CD4-positive, alpha-beta T cell (primary cell): ENCODE measurements at regions not wholly inside any gene's neighbourhood (a gene's known extent, or its start where the extent isn't known, plus 50 kb on each side); places are given as distances from the start of the nearest gene placed in this dataset.

Experiments used
- ATAC-seq: fragments of 200-7000 bp; cut with Tn5 transposase; one replicate; pipeline ENCODE4 v1.10.0; 2022; ENCODE audit warnings: mild to moderate bottlenecking; ENCODE audit not compliant: poor library complexity
- CTCF ChIA-PET: fragments of 350-600 bp; sonication (Branson Sonifier 250); formaldehyde crosslinking; loops from one replicate; lab custom pipeline; 2021; ENCODE audit warnings: antibody characterized with exemption, inconsistent platforms; lab: Charles Lee
- POLR2A ChIA-PET: fragments of 350-600 bp; sonication (Branson Sonifier 250); formaldehyde crosslinking; loops from one replicate; lab custom pipeline; 2021; ENCODE audit warnings: antibody characterized with exemption, inconsistent platforms; lab: Charles Lee
- DNase-seq, 14 experiments: peaks; one replicate each; pipeline ENCODE4 v3.0.0-alpha.2; 2013 to 2020; ENCODE audit warnings: mixed read lengths in 2 of 14
- H3K27ac ChIP-seq, 2 donors: one replicate each; pipeline versions ENCODE4 v1.5.1 to v1.7.0; 2013; ENCODE audit warnings: low read length in 2 of 2, low read depth in 1 of 2, mild to moderate bottlenecking in 1 of 2
- H3K27me3 ChIP-seq, 2 experiments: 1 replicate in 1 of 2; 2 replicates in 1 of 2; pipeline versions ENCODE4 v1.6.1 to v1.7.0; 2013; ENCODE audit warnings: low read length in 2 of 2, control low read depth in 1 of 2, mild to moderate bottlenecking in 1 of 2, moderate library complexity in 1 of 2; ENCODE audit not compliant: insufficient read depth in 2 of 2, control insufficient read depth in 1 of 2
- H3K36me3 ChIP-seq: one replicate; pipeline ENCODE4 v1.6.1; 2013; ENCODE audit warnings: low read length, control low read depth; ENCODE audit not compliant: insufficient read depth
- H3K4me1 ChIP-seq: one replicate; pipeline ENCODE4 v1.6.1; 2013; ENCODE audit warnings: low read length, control low read depth; ENCODE audit not compliant: insufficient read depth
- H3K4me3 ChIP-seq: one replicate; pipeline ENCODE4 v1.5.1; 2013; ENCODE audit warnings: mild to moderate bottlenecking, low read length, moderate library complexity
- H3K9me3 ChIP-seq, 2 experiments: 1 replicate in 1 of 2; 2 replicates in 1 of 2; pipeline versions ENCODE4 v1.6.1 to v1.7.0; 2013; ENCODE audit warnings: low read length in 2 of 2, mild to moderate bottlenecking in 2 of 2, control low read depth in 1 of 2, moderate library complexity in 1 of 2; ENCODE audit not compliant: control insufficient read depth in 1 of 2, insufficient read depth in 1 of 2
- H3K27ac Mint-ChIP-seq: one replicate; pipeline ENCODE4 v1.8.0; 2020; ENCODE audit warnings: mixed read lengths
- H3K27me3 Mint-ChIP-seq: one replicate; pipeline ENCODE4 v1.8.0; 2021; ENCODE audit warnings: mixed read lengths
- H3K36me3 Mint-ChIP-seq: one replicate; pipeline ENCODE4 v1.8.0; 2021; ENCODE audit warnings: low read depth, mixed read lengths
- H3K4me1 Mint-ChIP-seq: one replicate; pipeline ENCODE4 v1.8.0; 2021; ENCODE audit warnings: low read depth, mixed read lengths
- H3K4me3 Mint-ChIP-seq: one replicate; pipeline ENCODE4 v1.8.0; 2020; ENCODE audit warnings: mild to moderate bottlenecking, mixed read lengths
- H3K9me3 Mint-ChIP-seq: one replicate; pipeline ENCODE4 v1.8.0; 2020; ENCODE audit warnings: mixed read lengths
- CTCF ChIP-seq: fragments of 200-600 bp; IDR thresholded peaks from one replicate; pipeline ENCODE4 v1.8.0; 2022; ENCODE audit warnings: antibody characterized with exemption, mild to moderate bottlenecking
- intact Hi-C, 2 experiments: fragments of 100-400 bp; cut with DNase I in 1 of 2; cut with micrococcal nuclease in 1 of 2; formaldehyde crosslinking; loops; one replicate each; pipeline versions ENCODE4 v1.15.1 to v1.9.0; 2023 to 2025; cut with DNase I, micrococcal nuclease

GRCh38 chr6:48401016-48401415 lies 290.0 kb upstream of the PTCHD4 start:
- H3K4me1 ChIP-seq: no peaks in the 10 kb centered on the region
- no peak overlapping the region for H3K4me3 Mint-ChIP-seq
- intact Hi-C loops: no loop called here
- no peak overlapping the region for H3K27ac Mint-ChIP-seq
- H3K4me3 ChIP-seq: no peak overlapping the region
- no peaks in the 10 kb centered on the region for H3K36me3 ChIP-seq
- no peaks in the 10 kb centered on the region for H3K9me3 ChIP-seq
- no peak for DNase-seq
- H3K4me1 Mint-ChIP-seq: no peaks in the 10 kb centered on the region
- TF ChIP-seq CTCF: no peak
- ChIA-PET POLR2A (no interaction called here), CTCF (no interaction called here)
- H3K9me3 Mint-ChIP-seq: peaks cover 7% of the 10 kb centered on the region
- no peak overlapping the region for H3K27ac ChIP-seq
- ATAC-seq: no peak
- H3K27me3 ChIP-seq: no peaks in the 10 kb centered on the region
- no peaks in the 10 kb centered on the region for H3K27me3 Mint-ChIP-seq
- H3K36me3 Mint-ChIP-seq: no peaks in the 10 kb centered on the region

- ATAC-seq: no peak
- Histone ChIP-seq H3K9me3 (peaks cover 0 to 6% of the 10 kb centered on the region in 2 experiments), H3K4me3 (no peak overlapping the region), H3K27ac (no peak overlapping the region), H3K27me3 (no peaks in the 10 kb centered on the region), H3K36me3 (no peaks in the 10 kb centered on the region), H3K4me1 (no peaks in the 10 kb centered on the region)
- POLR2A ChIA-PET: no interaction called here
- intact Hi-C loops: no loop called here
- TF ChIP-seq CTCF: no peak
- Mint-ChIP-seq H3K27ac (no peak overlapping the region), H3K27me3 (no peaks in the 10 kb centered on the region), H3K4me1 (no peaks in the 10 kb centered on the region), H3K4me3 (no peak overlapping the region), H3K36me3 (no peaks in the 10 kb centered on the region), H3K9me3 (peaks cover 13% of the 10 kb centered on the region)
- no peak for DNase-seq
- CTCF ChIA-PET: no interaction called here
Observed at GRCh38 chr6:48397887-48398286, 286.9 kb upstream of the PTCHD4 start.

GRCh38 chr6:48389146-48390043 lies 278.4 kb upstream of the PTCHD4 start:
- Mint-ChIP-seq H3K27ac (no peak overlapping the region), H3K36me3 (no peaks in the 10 kb centered on the region), H3K4me3 (no peak overlapping the region), H3K4me1 (no peaks in the 10 kb centered on the region), H3K27me3 (no peaks in the 10 kb centered on the region), H3K9me3 (peaks cover 11% of the 10 kb centered on the region)
- Histone ChIP-seq H3K9me3 (peaks cover under 1 to 6% of the 10 kb centered on the region in 2 experiments), H3K4me3 (no peak overlapping the region), H3K27ac (no peak overlapping the region), H3K36me3 (no peaks in the 10 kb centered on the region), H3K27me3 (no peaks in the 10 kb centered on the region), H3K4me1 (no peaks in the 10 kb centered on the region)
- ChIA-PET CTCF (no interaction called here), POLR2A (no interaction called here)
- ATAC-seq (no peak), DNase-seq (no peak)
- intact Hi-C loops: no loop called here
- no peak for TF ChIP-seq CTCF
